HFFc6 (cell line): ENCODE measurements at regions not wholly inside any gene's neighbourhood (a gene's known extent, or its start where the extent isn't known, plus 50 kb on each side); places are given as distances from the start of the nearest gene placed in this dataset.

ENCODE experiments used
- DNase-seq: peaks from one replicate; pipeline ENCODE4 v3.0.0-alpha.2; 2018
- H3K27ac Mint-ChIP-seq: 2 replicates; pipeline ENCODE4 v1.8.0; 2020; ENCODE audit warnings: mild to moderate bottlenecking, mixed read lengths
- H3K27me3 Mint-ChIP-seq: 2 replicates; pipeline ENCODE4 v1.8.0; 2021; ENCODE audit warnings: mild to moderate bottlenecking, moderate library complexity, mixed read lengths; ENCODE audit not compliant: insufficient read depth
- H3K36me3 Mint-ChIP-seq: 2 replicates; pipeline ENCODE4 v1.8.0; 2021; ENCODE audit warnings: low read depth, mixed read lengths
- H3K4me1 Mint-ChIP-seq: 2 replicates; pipeline ENCODE4 v1.8.0; 2020; ENCODE audit warnings: low read depth, mixed read lengths
- H3K4me3 Mint-ChIP-seq: 2 replicates; pipeline ENCODE4 v1.8.0; 2020; ENCODE audit warnings: mild to moderate bottlenecking, moderate library complexity, mixed read lengths
- H3K9me3 Mint-ChIP-seq: 2 replicates; pipeline ENCODE4 v1.8.0; 2020; ENCODE audit warnings: mild to moderate bottlenecking, mixed read lengths
- TF ChIP-seq, protein P1 (sequence below): fragments of 200-600 bp; sonication (generic); IDR thresholded peaks from 2 replicates; pipeline ENCODE4 v1.5.0; 2021; ENCODE audit warnings: antibody characterized with exemption, mild to moderate bottlenecking

DNA sequence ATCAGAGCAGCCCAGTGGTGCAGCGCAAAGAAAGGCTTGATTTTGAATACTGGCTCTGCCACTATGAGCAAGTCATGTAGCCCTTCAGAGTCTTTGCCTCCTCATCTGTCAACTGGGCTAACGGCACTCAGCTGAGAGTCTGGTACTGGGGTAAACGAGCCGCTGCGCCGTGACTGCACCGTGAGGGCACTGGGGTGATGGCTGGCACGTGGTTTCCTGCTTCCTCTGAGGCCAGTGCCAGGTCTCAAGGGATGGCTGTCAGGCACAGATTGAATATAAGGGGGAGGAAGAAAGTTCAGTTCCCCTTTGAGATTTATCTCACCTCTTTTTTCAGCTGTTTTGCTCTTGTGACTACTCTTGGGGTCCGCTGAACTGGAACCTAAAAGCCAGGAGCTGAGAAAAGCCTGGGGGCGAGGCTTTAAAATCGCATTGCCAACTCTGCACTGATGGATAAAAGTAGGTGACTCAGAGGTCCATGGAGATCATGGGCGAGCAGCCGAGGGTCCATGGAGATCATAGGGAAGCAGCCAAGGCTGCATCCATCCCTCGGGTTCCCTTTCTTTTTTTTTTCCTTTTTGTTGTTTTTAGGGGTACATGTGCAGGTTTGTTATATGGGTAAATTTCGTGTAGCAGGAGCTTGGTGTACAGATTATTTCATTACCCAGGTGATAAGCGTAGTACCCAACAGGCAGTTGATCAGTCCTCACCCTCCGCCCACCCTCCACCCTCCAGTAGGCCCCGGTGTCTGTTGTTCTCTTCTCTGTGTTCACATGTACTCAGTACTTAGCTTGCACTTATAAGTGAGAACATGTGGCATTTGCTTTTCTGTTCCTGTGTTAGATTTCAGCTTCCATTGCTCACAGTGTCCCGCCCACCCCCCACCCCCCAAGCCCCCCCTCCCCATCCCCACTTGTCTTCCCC lies 114.3 kb downstream of the SPP2 start:
- Mint-ChIP-seq H3K4me3 (no peak overlapping the region), H3K27me3 (peaks cover 7% of the 10 kb centered on the region), H3K4me1 (peaks cover 10% of the 10 kb centered on the region), H3K27ac (no peak overlapping the region), H3K36me3 (no peaks in the 10 kb centered on the region), H3K9me3 (no peaks in the 10 kb centered on the region)
- DNase-seq, result no peak
- TF ChIP-seq, protein P1, sequence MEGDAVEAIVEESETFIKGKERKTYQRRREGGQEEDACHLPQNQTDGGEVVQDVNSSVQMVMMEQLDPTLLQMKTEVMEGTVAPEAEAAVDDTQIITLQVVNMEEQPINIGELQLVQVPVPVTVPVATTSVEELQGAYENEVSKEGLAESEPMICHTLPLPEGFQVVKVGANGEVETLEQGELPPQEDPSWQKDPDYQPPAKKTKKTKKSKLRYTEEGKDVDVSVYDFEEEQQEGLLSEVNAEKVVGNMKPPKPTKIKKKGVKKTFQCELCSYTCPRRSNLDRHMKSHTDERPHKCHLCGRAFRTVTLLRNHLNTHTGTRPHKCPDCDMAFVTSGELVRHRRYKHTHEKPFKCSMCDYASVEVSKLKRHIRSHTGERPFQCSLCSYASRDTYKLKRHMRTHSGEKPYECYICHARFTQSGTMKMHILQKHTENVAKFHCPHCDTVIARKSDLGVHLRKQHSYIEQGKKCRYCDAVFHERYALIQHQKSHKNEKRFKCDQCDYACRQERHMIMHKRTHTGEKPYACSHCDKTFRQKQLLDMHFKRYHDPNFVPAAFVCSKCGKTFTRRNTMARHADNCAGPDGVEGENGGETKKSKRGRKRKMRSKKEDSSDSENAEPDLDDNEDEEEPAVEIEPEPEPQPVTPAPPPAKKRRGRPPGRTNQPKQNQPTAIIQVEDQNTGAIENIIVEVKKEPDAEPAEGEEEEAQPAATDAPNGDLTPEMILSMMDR, result no peak

DNA sequence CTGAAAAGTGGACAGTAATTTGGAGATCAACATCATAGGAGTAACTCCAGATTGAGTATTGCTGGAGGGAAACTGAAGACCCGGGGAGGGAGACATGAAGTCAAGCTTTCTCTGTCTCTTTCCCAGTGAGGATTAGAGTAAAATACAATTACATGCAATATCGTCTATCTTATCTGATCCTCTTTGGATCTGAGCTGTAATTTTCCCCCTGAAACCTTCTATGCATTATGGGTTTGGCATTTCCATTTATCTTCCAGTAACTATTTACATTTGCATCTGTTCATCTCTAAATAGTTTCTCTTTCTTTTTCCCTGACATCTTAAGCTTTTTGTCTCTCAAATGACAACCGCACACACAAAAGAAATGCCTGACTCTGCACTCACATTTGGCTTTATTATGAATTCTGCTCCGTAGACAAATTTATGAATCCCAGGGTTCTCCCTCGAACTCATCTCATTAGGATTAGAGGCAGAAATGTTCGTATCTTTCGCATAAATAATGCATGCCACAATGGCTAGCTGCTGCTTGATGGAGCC lies 113.1 kb downstream of the SPP2 start:
- no peaks in the 10 kb centered on the region for H3K36me3 Mint-ChIP-seq
- H3K4me3 Mint-ChIP-seq, result no peak overlapping the region; the same call in 1 of the 2 replicates
- no peaks in the 10 kb centered on the region for H3K9me3 Mint-ChIP-seq
- DNase-seq, result no peak
- peaks cover 4% of the 10 kb centered on the region for H3K27me3 Mint-ChIP-seq
- peaks cover 8% of the 10 kb centered on the region for H3K4me1 Mint-ChIP-seq
- TF ChIP-seq, protein P1, result no peak
- H3K27ac Mint-ChIP-seq, result no peak overlapping the region

DNA sequence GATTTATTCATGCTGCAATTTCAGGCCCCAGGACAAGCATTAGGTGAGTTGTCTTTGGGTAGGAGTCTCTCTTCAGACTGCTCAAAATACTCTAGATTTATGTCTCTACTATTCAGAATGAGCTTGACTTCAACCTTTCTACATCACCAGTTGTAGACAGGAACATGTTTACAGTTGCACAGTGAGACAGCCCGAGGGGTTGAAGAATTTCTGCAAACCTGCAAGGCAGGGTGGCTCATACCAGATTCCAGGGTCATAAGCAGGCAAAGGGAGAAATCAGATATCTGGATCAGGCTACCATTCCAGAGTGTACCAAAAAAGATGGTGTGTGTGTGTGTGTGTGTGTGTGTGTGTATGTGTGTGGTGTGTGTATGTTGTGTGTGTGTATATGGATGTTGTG lies 112.4 kb downstream of the SPP2 start:
- DNase-seq, result no peak
- H3K36me3 Mint-ChIP-seq, result no peaks in the 10 kb centered on the region
- peaks cover 4% of the 10 kb centered on the region for H3K27me3 Mint-ChIP-seq
- H3K4me3 Mint-ChIP-seq, result no peak overlapping the region
- H3K4me1 Mint-ChIP-seq, result peaks cover 8% of the 10 kb centered on the region
- no peaks in the 10 kb centered on the region for H3K9me3 Mint-ChIP-seq
- H3K27ac Mint-ChIP-seq, result no peak overlapping the region
- TF ChIP-seq, protein P1, result no peak

DNA sequence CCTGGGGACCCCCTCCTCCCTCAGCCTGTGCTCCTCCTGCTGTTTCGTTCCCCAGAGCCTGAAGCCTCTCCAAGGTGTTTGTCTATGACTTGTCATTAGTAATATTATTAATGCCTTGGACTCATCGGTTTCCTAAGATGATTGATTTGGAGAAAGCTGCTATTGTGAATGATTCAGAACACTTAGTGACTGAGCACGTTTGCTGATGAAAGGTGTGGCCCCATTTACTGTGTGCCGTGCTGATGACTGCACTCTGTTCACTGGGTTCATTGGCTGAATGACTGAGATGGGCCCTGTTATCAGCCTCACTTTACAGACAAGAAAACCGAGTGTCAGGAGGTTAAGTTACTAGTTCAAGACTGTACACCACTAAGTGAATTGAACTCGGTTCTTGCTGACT lies 111.4 kb downstream of the SPP2 start:
- peaks cover 4% of the 10 kb centered on the region for H3K27me3 Mint-ChIP-seq
- H3K27ac Mint-ChIP-seq, result no peak overlapping the region
- no peak for DNase-seq
- no peaks in the 10 kb centered on the region for H3K9me3 Mint-ChIP-seq
- peaks cover 8% of the 10 kb centered on the region for H3K4me1 Mint-ChIP-seq
- no peak overlapping the region for H3K4me3 Mint-ChIP-seq
- TF ChIP-seq, protein P1, result no peak
- H3K36me3 Mint-ChIP-seq, result no peaks in the 10 kb centered on the region

DNA sequence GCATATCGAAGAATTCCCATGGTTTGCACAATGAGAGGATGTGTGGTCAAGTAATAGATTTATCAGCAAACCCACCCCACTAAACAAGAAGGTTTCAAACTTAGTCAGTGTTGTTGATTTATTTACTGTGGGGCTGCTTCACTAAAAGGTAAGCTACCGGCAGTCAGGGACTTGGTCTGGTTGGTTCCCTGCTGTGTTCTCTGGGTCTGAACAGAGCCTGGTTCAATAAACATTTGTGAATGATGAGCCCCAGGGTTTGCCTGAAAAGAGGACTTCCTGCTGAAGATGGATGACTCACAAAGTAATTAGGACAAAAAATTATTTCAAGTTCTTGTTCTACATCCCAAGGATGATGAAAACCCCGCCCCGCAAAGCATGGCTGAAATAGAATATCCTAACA lies 108.3 kb downstream of the SPP2 start:
- no peaks in the 10 kb centered on the region for H3K9me3 Mint-ChIP-seq

More for the DNA sequence above, 108.3 kb downstream of the SPP2 start:
- peaks cover 13% of the 10 kb centered on the region for H3K27me3 Mint-ChIP-seq
- DNase-seq, result peak; percentile 5
- H3K4me1 Mint-ChIP-seq, result peaks cover 8% of the 10 kb centered on the region
- H3K36me3 Mint-ChIP-seq, result no peaks in the 10 kb centered on the region
- no peak overlapping the region for H3K27ac Mint-ChIP-seq
- TF ChIP-seq, protein P1, result no peak
- H3K4me3 Mint-ChIP-seq, result no peak overlapping the region
